Panc1 (cell line): ENCODE measurements at regions not wholly inside any gene's neighbourhood (a gene's known extent, or its start where the extent isn't known, plus 50 kb on each side); places are given as distances from the start of the nearest gene placed in this dataset.

ENCODE experiments used
- ATAC-seq: fragments of 200-7000 bp; cut with Tn5 transposase; 2 replicates; pipeline ENCODE4 v1.9.1; 2020; ENCODE audit warnings: mild to moderate bottlenecking, moderate library complexity
- BruUV-seq: library from RNA; stranded (reverse); fragments of 400-500 nt; replicated peaks from 2 replicates; lab custom pipeline; 2021; lab: Mats Ljungman, UMichigan
- CTCF ChIA-PET: fragments of 300-600 bp; sonication (Branson Sonifier 250); formaldehyde crosslinking; loops from one replicate; lab custom pipeline; 2022; ENCODE audit warnings: antibody characterized with exemption; lab: Charles Lee
- POLR2A ChIA-PET: fragments of 300-600 bp; sonication (Branson Sonifier 250); formaldehyde crosslinking; loops from one replicate; lab custom pipeline; 2022; ENCODE audit warnings: antibody characterized with exemption; lab: Charles Lee
- DNase-seq: peaks from one replicate; pipeline ENCODE4 v3.0.0-alpha.2; 2010; ENCODE audit warnings: low read depth, low spot score
- H3K27ac ChIP-seq: 2 replicates; pipeline ENCODE4 v1.5.1; 2011; ENCODE audit warnings: mild to moderate bottlenecking, low read length, inconsistent platforms
- H3K27me3 ChIP-seq: fragments of 200-500 bp; sonication (Bioruptor generic); 2 replicates; pipeline ENCODE4 v1.6.0; 2014; ENCODE audit warnings: low read length, inconsistent platforms; ENCODE audit not compliant: control insufficient read depth, insufficient read depth
- H3K36me3 ChIP-seq: fragments of 200-500 bp; sonication (Bioruptor generic); 2 replicates; pipeline ENCODE4 v1.5.1; 2014; ENCODE audit warnings: inconsistent platforms, mild to moderate bottlenecking, low read length, moderate library complexity; ENCODE audit not compliant: control insufficient read depth, insufficient read depth
- H3K4me1 ChIP-seq: 2 replicates; pipeline ENCODE4 v1.5.1; 2011; ENCODE audit warnings: inconsistent platforms, mild to moderate bottlenecking, low read length, moderate library complexity; ENCODE audit not compliant: control insufficient read depth, insufficient read depth
- H3K4me3 ChIP-seq, 2 experiments: 2 replicates each; pipeline ENCODE4 v1.5.1; 2011 to 2012; ENCODE audit warnings: low read depth in 2 of 2, low read length in 2 of 2, mild to moderate bottlenecking in 2 of 2, inconsistent platforms in 1 of 2, moderate library complexity in 1 of 2
- H3K9me3 ChIP-seq: fragments of 200-500 bp; sonication (Bioruptor generic); 2 replicates; pipeline ENCODE4 v1.5.1; 2014; ENCODE audit warnings: low read depth, mild to moderate bottlenecking, inconsistent platforms, low read length, moderate library complexity; ENCODE audit not compliant: control insufficient read depth, insufficient read depth
- CTCF ChIP-seq: fragments of 450-650 bp; IDR thresholded peaks from 2 replicates; pipeline ENCODE4 v1.5.1; 2017; ENCODE audit warnings: mild to moderate bottlenecking
- POLR2AphosphoS5 ChIP-seq: IDR thresholded peaks from 2 replicates; pipeline ENCODE4 v1.6.1; 2012; ENCODE audit warnings: mild to moderate bottlenecking, low read depth, low read length, moderate library complexity
- REST ChIP-seq, 2 experiments: IDR thresholded peaks; 2 replicates each; pipeline ENCODE4 v1.6.1; 2011 to 2012; ENCODE audit warnings: low read depth in 2 of 2, control low read depth in 1 of 2, low read length in 1 of 2, mild to moderate bottlenecking in 1 of 2, moderate library complexity in 1 of 2; ENCODE audit not compliant: insufficient read depth in 1 of 2
- SIN3A ChIP-seq: IDR thresholded peaks from 2 replicates; pipeline ENCODE4 v1.6.1; 2012; ENCODE audit warnings: low read depth, mild to moderate bottlenecking, low read length, moderate library complexity, borderline replicate concordance; ENCODE audit not compliant: insufficient read depth
- TCF7L2 ChIP-seq: IDR thresholded peaks from 2 replicates; pipeline ENCODE4 v1.6.1; 2011; ENCODE audit warnings: mild to moderate bottlenecking, low read depth, low read length, inconsistent platforms
- in situ Hi-C: cut with HindIII; loops from 2 replicates; pipeline ENCODE4 v1.10.0; 2016; ENCODE audit warnings: low sequenced_read_pairs, low pct_unique_long_range_greater_than_20kb
- intact Hi-C: fragments of 100-400 bp; cut with micrococcal nuclease; formaldehyde crosslinking; loops from one replicate; pipeline ENCODE4 v1.10.0; 2022; ENCODE audit not compliant: unreplicated experiment

GRCh38 chr4:37082912-37083311 lies 161.6 kb upstream of the NWD2 start:
- no peak overlapping the region for H3K4me3 ChIP-seq
- no peak overlapping the region for H3K27ac ChIP-seq
- no peak for TF ChIP-seq POLR2AphosphoS5
- no peak for TF ChIP-seq REST (IDR thresholded peaks at IDR 0.05; ENCODE audit: insufficient read depth in 1 of 2, low read depth in 2 of 2, low read length in 1 of 2)
- TF ChIP-seq TCF7L2, result no peak
- no peak for TF ChIP-seq CTCF
- no peak for TF ChIP-seq SIN3A
- H3K36me3 ChIP-seq, result no peaks in the 10 kb centered on the region
- ATAC-seq (no peak), DNase-seq (no peak)
- H3K27me3 ChIP-seq, result no peaks in the 10 kb centered on the region
- in situ Hi-C loops (no loop called here), intact Hi-C loops (no loop called here)
- ChIA-PET POLR2A (interaction anchor here (0.6 kb wide), 1 partner anchor 695 kb away, joined by 3 read pairs; no protein-coding TSS in a partner anchor), CTCF (no interaction called here)
- BruUV-seq, result no TSS peak
- H3K9me3 ChIP-seq, result no peaks in the 10 kb centered on the region
- no peaks in the 10 kb centered on the region for H3K4me1 ChIP-seq

GRCh38 chr4:37095925-37096324 lies 148.6 kb upstream of the NWD2 start:
- DNase-seq (no peak), ATAC-seq (no peak)
- TF ChIP-seq TCF7L2 (no peak), SIN3A (no peak), POLR2AphosphoS5 (no peak), CTCF (no peak), REST (IDR thresholded peaks at IDR 0.05; ENCODE audit: insufficient read depth in 1 of 2, low read depth in 2 of 2, low read length in 1 of 2) (no peak)
- H3K9me3 ChIP-seq, result no peaks in the 10 kb centered on the region
- ChIA-PET POLR2A (no interaction called here), CTCF (no interaction called here)
- no peaks in the 10 kb centered on the region for H3K4me1 ChIP-seq
- H3K36me3 ChIP-seq, result no peaks in the 10 kb centered on the region
- no TSS peak for BruUV-seq
- intact Hi-C loops (no loop called here), in situ Hi-C loops (no loop called here)
- H3K27ac ChIP-seq, result no peak overlapping the region
- H3K27me3 ChIP-seq, result no peaks in the 10 kb centered on the region
- no peak overlapping the region for H3K4me3 ChIP-seq
